NCI-H526 treated with DMSO at 0.1 percent for 48 hours (cell line): ENCODE measurements at regions not wholly inside any gene's neighbourhood (a gene's known extent, or its start where the extent isn't known, plus 50 kb on each side); places are given as distances from the start of the nearest gene placed in this dataset.
"Not testable (repeated sequence)": the region's sequence is repeated elsewhere in the genome, so short reads cannot be mapped to it uniquely, and the experiment has no call there.

Experiments used
- DNase-seq: peaks from one replicate; lab custom pipeline; 2025; lab: John Stamatoyannopoulos, UW

- no peak for DNase-seq
These were observed 1405.1 kb downstream of the PCDH9 start for GRCh38 chr13:65825039-65825438.

GRCh38 chr13:65808061-65808460 lies 1422.1 kb downstream of the PCDH9 start:
- DNase-seq: no peak

- DNase-seq: no peak
These were observed 1426.4 kb downstream of the PCDH9 start for GRCh38 chr13:65803530-65804392.

GRCh38 chr13:65789815-65790214 lies 1440.3 kb downstream of the PCDH9 start:
- DNase-seq: no peak

GRCh38 chr13:65787082-65787481 lies 1443.1 kb downstream of the PCDH9 start:
- no peak for DNase-seq

- no peak for DNase-seq
These were observed 1445.9 kb downstream of the PCDH9 start for GRCh38 chr13:65784088-65784816.

- DNase-seq: no peak
These were observed 1446.8 kb downstream of the PCDH9 start for GRCh38 chr13:65783383-65783782.

GRCh38 chr13:65771704-65772313 lies 1458.3 kb downstream of the PCDH9 start:
- not testable (repeated sequence) for DNase-seq

GRCh38 chr13:65768545-65768944 lies 1461.6 kb downstream of the PCDH9 start:
- no peak for DNase-seq

GRCh38 chr13:65763811-65764210 lies 1466.3 kb downstream of the PCDH9 start:
- DNase-seq: peak; percentile 6

GRCh38 chr13:65762012-65762411 lies 1468.1 kb downstream of the PCDH9 start:
- no peak for DNase-seq

- no peak for DNase-seq
These were observed 1474.0 kb downstream of the PCDH9 start for GRCh38 chr13:65756071-65756671.

- DNase-seq: no peak
These were observed 1481.9 kb downstream of the PCDH9 start for GRCh38 chr13:65748227-65748626.

GRCh38 chr13:65746406-65746921 lies 1483.7 kb downstream of the PCDH9 start:
- DNase-seq: no peak

GRCh38 chr13:65744836-65745235 lies 1485.3 kb downstream of the PCDH9 start:
- no peak for DNase-seq

- no peak for DNase-seq
These were observed 1497.0 kb downstream of the PCDH9 start for GRCh38 chr13:65733110-65733509.

- no peak for DNase-seq
These were observed 1503.1 kb downstream of the PCDH9 start for GRCh38 chr13:65727070-65727469.

GRCh38 chr13:65725006-65725405 lies 1505.1 kb downstream of the PCDH9 start:
- no peak for DNase-seq

GRCh38 chr13:65724226-65724625 lies 1505.9 kb downstream of the PCDH9 start:
- DNase-seq: no peak

GRCh38 chr13:65722506-65722905 lies 1507.6 kb downstream of the PCDH9 start:
- no peak for DNase-seq

GRCh38 chr13:65719831-65720230 lies 1510.3 kb downstream of the PCDH9 start:
- DNase-seq: no peak

GRCh38 chr13:65710514-65710913 lies 1519.6 kb downstream of the PCDH9 start:
- DNase-seq: no peak
